SK-N-SH (cell line): ENCODE measurements at regions not wholly inside any gene's neighbourhood (a gene's known extent, or its start where the extent isn't known, plus 50 kb on each side); places are given as distances from the start of the nearest gene placed in this dataset.

Experiments used
- CTCF ChIA-PET: fragments of 300-600, 350-600 bp; formaldehyde crosslinking; extraction: SDS; loops from one replicate; lab custom pipeline; 2021; lab: Yijun Ruan, JAX
- POLR2A ChIA-PET: fragments of 350-600 bp; sonication (Branson Sonifier 250); formaldehyde crosslinking; extraction: SDS; loops from one replicate; lab custom pipeline; 2020; ENCODE audit warnings: antibody characterized with exemption, inconsistent platforms; lab: Yijun Ruan, JAX
- DNase-seq: peaks from one replicate; pipeline ENCODE4 v3.0.0; 2012
- H2AFZ ChIP-seq: fragments of 200-600 bp; sonication (generic); 2 replicates; pipeline ENCODE4 v1.8.1; 2016; ENCODE audit warnings: antibody characterized with exemption, mild to moderate bottlenecking, low read depth
- H3F3A ChIP-seq: fragments of 200-600 bp; sonication (generic); replicated peaks from 2 replicates; pipeline ENCODE3; 2016; ENCODE audit warnings: antibody characterized with exemption, mild to moderate bottlenecking; ENCODE audit not compliant: insufficient read depth
- H3K27ac ChIP-seq, 2 experiments: fragments of 200-500 bp in 1 of 2; fragments of 200-600 bp in 1 of 2; sonication (Bioruptor generic) in 1 of 2; sonication (generic), shearing (Covaris generic) in 1 of 2; 2 replicates each; pipeline versions ENCODE4 v1.5.1 to v1.6.1; 2014 to 2016; ENCODE audit warnings: low read depth in 2 of 2, inconsistent platforms in 1 of 2, low read length in 1 of 2, mild to moderate bottlenecking in 1 of 2, mixed read lengths in 1 of 2
- H3K27me3 ChIP-seq: fragments of 200-600 bp; sonication (generic), shearing (Covaris generic); 2 replicates; pipeline ENCODE4 v1.6.1; 2016; ENCODE audit warnings: mixed run types; ENCODE audit not compliant: insufficient read depth
- H3K36me3 ChIP-seq, 2 experiments: fragments of 200-500 bp in 1 of 2; fragments of 200-600 bp in 1 of 2; sonication (Bioruptor generic) in 1 of 2; sonication (generic) in 1 of 2; replicated peaks in 1 of 2; 2 replicates each; pipeline versions ENCODE3 to v1.5.1; 2014 to 2016; ENCODE audit warnings: low read length in 1 of 2, mild to moderate bottlenecking in 1 of 2; ENCODE audit not compliant: insufficient read depth in 2 of 2, control insufficient read depth in 1 of 2
- H3K4me1 ChIP-seq, 2 experiments: fragments of 200-500 bp in 1 of 2; fragments of 200-600 bp in 1 of 2; sonication (Bioruptor generic) in 1 of 2; sonication (generic), shearing (Covaris generic) in 1 of 2; 2 replicates each; pipeline versions ENCODE4 v1.5.1 to v1.6.1; 2014 to 2016; ENCODE audit warnings: low read depth in 1 of 2, low read length in 1 of 2, mixed run types in 1 of 2; ENCODE audit not compliant: insufficient read depth in 2 of 2, control insufficient read depth in 1 of 2
- H3K4me2 ChIP-seq: fragments of 200-600 bp; sonication (generic), shearing (Covaris generic); 2 replicates; pipeline ENCODE4 v1.6.1; 2017; ENCODE audit warnings: mixed run types
- H3K4me3 ChIP-seq, 2 experiments: fragments of 200-500 bp in 1 of 2; fragments of 200-600 bp in 1 of 2; sonication (Bioruptor generic) in 1 of 2; sonication (generic), shearing (Covaris generic) in 1 of 2; 2 replicates each; pipeline versions ENCODE4 v1.5.1 to v1.8.1; 2014 to 2016; ENCODE audit warnings: low read depth in 2 of 2, inconsistent platforms in 1 of 2, low read length in 1 of 2, mild to moderate bottlenecking in 1 of 2, mixed read lengths in 1 of 2, moderate library complexity in 1 of 2
- H3K79me2 ChIP-seq: fragments of 200-600 bp; sonication (generic); 2 replicates; pipeline ENCODE4 v1.8.1; 2017; ENCODE audit warnings: mild to moderate bottlenecking; ENCODE audit not compliant: insufficient read depth
- H3K9ac ChIP-seq: fragments of 200-600 bp; sonication (generic); 2 replicates; pipeline ENCODE4 v1.6.1; 2017; ENCODE audit warnings: mixed run types
- H3K9me2 ChIP-seq: fragments of 200-600 bp; sonication (generic); 2 replicates; pipeline ENCODE4 v1.6.1; 2017; ENCODE audit warnings: mixed run types
- H3K9me3 ChIP-seq: fragments of 200-600 bp; sonication (generic); 2 replicates; pipeline ENCODE4 v1.6.1; 2017; ENCODE audit warnings: mixed run types, mild to moderate bottlenecking, moderate library complexity
- H4K20me1 ChIP-seq: fragments of 200-600 bp; sonication (generic); 2 replicates; pipeline ENCODE4 v1.6.1; 2017; ENCODE audit warnings: mild to moderate bottlenecking, mixed run types; ENCODE audit not compliant: insufficient read depth
- CHD2 ChIP-seq: fragments of 150-350 bp; IDR thresholded peaks from 2 replicates; pipeline ENCODE4 v1.6.1; 2018; ENCODE audit warnings: low read length; ENCODE audit not compliant: partially characterized antibody
- FOXJ3 ChIP-seq: sonication (generic); formaldehyde crosslinking; IDR thresholded peaks from 2 replicates; pipeline ENCODE4 v1.5.1; 2020; ENCODE audit warnings: mild to moderate bottlenecking, missing genetic modification reagents
- JUND ChIP-seq: IDR thresholded peaks from 2 replicates; pipeline ENCODE4 v1.4.0; 2012
- MAX ChIP-seq: IDR thresholded peaks from 2 replicates; pipeline ENCODE4 v1.4.0; 2012; ENCODE audit warnings: low read depth
- MEF2A ChIP-seq: IDR thresholded peaks from 2 replicates; pipeline ENCODE4 v1.4.0; 2012; ENCODE audit warnings: low read depth, borderline replicate concordance
- MXI1 ChIP-seq: IDR thresholded peaks from 2 replicates; pipeline ENCODE4 v1.6.1; 2012; ENCODE audit warnings: mild to moderate bottlenecking, low read depth, low read length, improper control_type of control experiment
- NFIC ChIP-seq: IDR thresholded peaks from 2 replicates; pipeline ENCODE4 v1.4.0; 2012; ENCODE audit warnings: borderline replicate concordance
- NRF1 ChIP-seq: IDR thresholded peaks from 2 replicates; pipeline ENCODE4 v1.6.1; 2012; ENCODE audit warnings: low read depth, mild to moderate bottlenecking, low read length
- POLR2AphosphoS5 ChIP-seq: IDR thresholded peaks from 2 replicates; pipeline ENCODE4 v1.6.1; 2012; ENCODE audit warnings: low read depth, low read length
- RAD21 ChIP-seq: IDR thresholded peaks from 2 replicates; pipeline ENCODE4 v1.6.1; 2012; ENCODE audit warnings: mild to moderate bottlenecking, low read length
- REST ChIP-seq: IDR thresholded peaks from 2 replicates; pipeline ENCODE4 v1.6.1; 2012; ENCODE audit warnings: mild to moderate bottlenecking, low read depth, low read length, moderate library complexity
- RXRA ChIP-seq: IDR thresholded peaks from 2 replicates; pipeline ENCODE4 v1.4.0; 2012; ENCODE audit warnings: low read depth, mild to moderate bottlenecking, borderline replicate concordance
- SIN3A ChIP-seq: IDR thresholded peaks from 2 replicates; pipeline ENCODE4 v1.6.1; 2012; ENCODE audit warnings: low read depth, mild to moderate bottlenecking, low read length, moderate library complexity, borderline replicate concordance
- SMC3 ChIP-seq: IDR thresholded peaks from 2 replicates; pipeline ENCODE4 v1.6.1; 2012; ENCODE audit warnings: low read depth, low read length, improper control_type of control experiment
- TAF1 ChIP-seq: IDR thresholded peaks from 2 replicates; pipeline ENCODE4 v1.6.1; 2012; ENCODE audit warnings: low read depth, mild to moderate bottlenecking, low read length, moderate library complexity, borderline replicate concordance
- TCF12 ChIP-seq: IDR thresholded peaks from 2 replicates; pipeline ENCODE4 v1.4.0; 2012
- USF2 ChIP-seq: fragments of 150-350 bp; IDR thresholded peaks from 2 replicates; pipeline ENCODE4 v1.6.1; 2017; ENCODE audit warnings: antibody characterized with exemption, low read length, low read depth, borderline replicate concordance
- YY1 ChIP-seq: IDR thresholded peaks from 2 replicates; pipeline ENCODE4 v1.4.0; 2012; ENCODE audit warnings: low read depth, mild to moderate bottlenecking
- WGBS: methylation state at CpG from one replicate; pipeline ENCODE4 v1.1.6; 2017; ENCODE audit warnings: low lambda C conversion rate; 5-methylcytosine and 5-hydroxymethylcytosine counted together

- ChIA-PET CTCF (interaction anchor here (1.7 kb wide), 1 partner anchor 10 kb away, joined by 4 read pairs; no protein-coding TSS in a partner anchor), POLR2A (no interaction called here)
- Histone ChIP-seq H3K4me2 (no peak overlapping the region), H3K4me1 (peaks cover 0 to 5% of the 10 kb centered on the region in 2 experiments; a peak in 1 of 4 replicates), H3K4me3 (no peak overlapping the region), H2AFZ (no peak overlapping the region), H3K9ac (no peak overlapping the region), H3K36me3 (no peaks in the 10 kb centered on the region), H4K20me1 (no peaks in the 10 kb centered on the region), H3K9me3 (no peaks in the 10 kb centered on the region), H3F3A (no peaks in the 10 kb centered on the region), H3K9me2 (no peaks in the 10 kb centered on the region), H3K79me2 (no peaks in the 10 kb centered on the region), H3K27me3 (no peaks in the 10 kb centered on the region), H3K27ac (no peak overlapping the region)
- TF ChIP-seq POLR2AphosphoS5 (no peak), TAF1 (no peak), MAX (no peak), JUND (no peak), SIN3A (no peak), CHD2 (no peak), REST (no peak), FOXJ3 (CRISPR knock-in tag) (no peak), TCF12 (no peak), MEF2A (no peak), NFIC (no peak), SMC3 (no peak), RAD21 (no peak), MXI1 (no peak), YY1 (no peak), NRF1 (no peak), RXRA (no peak), USF2 (no peak)
- 26% methylated on average over 3 of the region's 3 CpGs for WGBS
- DNase-seq = no peak
Observed at GRCh38 chr2:106618614-106619013, 131.4 kb downstream of the CD8B2 start.
